GM23248 (cell line): ENCODE measurements at regions not wholly inside any gene's neighbourhood (a gene's known extent, or its start where the extent isn't known, plus 50 kb on each side); places are given as distances from the start of the nearest gene placed in this dataset.

Experiments
- EZH2 ChIP-seq: fragments of 200-600 bp; sonication (generic); IDR thresholded peaks from 2 replicates; pipeline ENCODE4 v1.6.1; 2018; ENCODE audit warnings: antibody characterized with exemption, mild to moderate bottlenecking; ENCODE audit not compliant: insufficient read depth, poor library complexity, severe bottlenecking
- EZH2phosphoT487 ChIP-seq: fragments of 200-600 bp; sonication (generic); IDR thresholded peaks from 2 replicates; pipeline ENCODE4 v1.6.1; 2018; ENCODE audit warnings: antibody characterized with exemption, moderate library complexity, mild to moderate bottlenecking, low read depth; ENCODE audit not compliant: insufficient read depth

DNA sequence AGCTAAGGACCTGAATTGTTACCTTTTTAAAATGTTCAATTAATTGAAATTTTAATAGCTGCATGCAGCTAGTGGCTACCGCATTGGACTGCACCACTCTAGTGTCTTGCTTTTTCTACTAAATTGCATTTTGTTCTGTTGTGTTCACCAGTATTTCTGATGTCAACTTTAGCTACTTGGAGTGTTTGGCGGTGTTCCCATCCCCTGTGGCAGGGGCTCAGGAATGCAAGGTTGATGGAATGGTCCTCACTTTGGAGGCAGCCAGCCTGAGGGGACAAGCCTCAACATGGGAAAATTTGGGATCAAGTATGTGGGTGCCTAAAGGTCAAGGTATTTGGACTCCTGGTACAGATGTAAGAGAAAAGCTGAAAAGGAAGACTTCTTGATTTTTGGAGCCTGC, 194.6 kb upstream of the PRNP start:
- no peak for TF ChIP-seq EZH2
- TF ChIP-seq EZH2phosphoT487: no peak
